Tibial nerve (tissue), 4 donors: ENCODE measurements at regions not wholly inside any gene's neighbourhood (a gene's known extent, or its start where the extent isn't known, plus 50 kb on each side); places are given as distances from the start of the nearest gene placed in this dataset. TPM values are rescaled to one million over a fixed set of nuclear protein-coding genes. Genes with fewer than 3 reads are reported as not detected.

Experiments
- DNase-seq, 2 donors: peaks; one replicate each; pipeline ENCODE4 v3.0.0-alpha.2; 2019; ENCODE audit warnings: low spot score in 2 of 2
- H3K27ac ChIP-seq, 4 donors: fragments of 200-600 bp; sonication (generic) in 3 of 4; one replicate each; pipeline ENCODE4 v1.5.1; 2017 to 2019; ENCODE audit warnings: mild to moderate bottlenecking in 1 of 4
- H3K27me3 ChIP-seq, 2 donors: fragments of 200-600 bp; sonication (generic) in 1 of 2; one replicate each; pipeline versions ENCODE4 v1.5.1 to v1.6.0; 2017 to 2019
- H3K36me3 ChIP-seq, 3 donors: fragments of 200-600 bp; sonication (generic); one replicate each; pipeline ENCODE4 v1.5.1; 2018 to 2019
- H3K4me1 ChIP-seq, 4 donors: fragments of 200-600 bp; sonication (generic) in 3 of 4; one replicate each; pipeline ENCODE4 v1.5.1; 2017 to 2019
- H3K4me3 ChIP-seq, 4 donors: fragments of 200-600 bp; sonication (generic) in 3 of 4; one replicate each; pipeline ENCODE4 v1.5.1; 2017 to 2019; ENCODE audit warnings: mild to moderate bottlenecking in 1 of 4, moderate library complexity in 1 of 4
- H3K9me3 ChIP-seq, 4 donors: fragments of 200-600 bp; sonication (generic) in 3 of 4; one replicate each; pipeline ENCODE4 v1.5.1; 2017 to 2019
- EP300 ChIP-seq, 2 donors: sonication (generic); formaldehyde crosslinking; IDR thresholded peaks; one replicate each; pipeline ENCODE4 v1.6.1; 2017; ENCODE audit warnings: antibody characterized with exemption in 2 of 2, mild to moderate bottlenecking in 1 of 2
- POLR2A ChIP-seq, 2 donors: fragments of 450-650 bp; IDR thresholded peaks; one replicate each; pipeline ENCODE4 v1.6.1; 2017; ENCODE audit warnings: antibody characterized with exemption in 2 of 2, mild to moderate bottlenecking in 2 of 2, moderate library complexity in 2 of 2
- WGBS, 2 donors: methylation state at CpG; one replicate each; pipeline ENCODE4 v1.1.5; 2018; 5-methylcytosine and 5-hydroxymethylcytosine counted together
- small RNA-seq: library from RNA; depleted of rRNA; stranded (forward); fragments of <200 nt; gene quantifications from one replicate; pipeline ENCODE3, GENCODE V24; 2016
- TF ChIP-seq, protein P1 (sequence below), 5 experiments: fragments of 200-600 bp in 3 of 5; fragments of 450-650 bp in 2 of 5; sonication (generic) in 3 of 5; IDR thresholded peaks; one replicate each; pipeline ENCODE4 v1.5.1; 2016 to 2019; ENCODE audit warnings: antibody characterized with exemption in 5 of 5, mild to moderate bottlenecking in 3 of 5, moderate library complexity in 2 of 5

DNA sequence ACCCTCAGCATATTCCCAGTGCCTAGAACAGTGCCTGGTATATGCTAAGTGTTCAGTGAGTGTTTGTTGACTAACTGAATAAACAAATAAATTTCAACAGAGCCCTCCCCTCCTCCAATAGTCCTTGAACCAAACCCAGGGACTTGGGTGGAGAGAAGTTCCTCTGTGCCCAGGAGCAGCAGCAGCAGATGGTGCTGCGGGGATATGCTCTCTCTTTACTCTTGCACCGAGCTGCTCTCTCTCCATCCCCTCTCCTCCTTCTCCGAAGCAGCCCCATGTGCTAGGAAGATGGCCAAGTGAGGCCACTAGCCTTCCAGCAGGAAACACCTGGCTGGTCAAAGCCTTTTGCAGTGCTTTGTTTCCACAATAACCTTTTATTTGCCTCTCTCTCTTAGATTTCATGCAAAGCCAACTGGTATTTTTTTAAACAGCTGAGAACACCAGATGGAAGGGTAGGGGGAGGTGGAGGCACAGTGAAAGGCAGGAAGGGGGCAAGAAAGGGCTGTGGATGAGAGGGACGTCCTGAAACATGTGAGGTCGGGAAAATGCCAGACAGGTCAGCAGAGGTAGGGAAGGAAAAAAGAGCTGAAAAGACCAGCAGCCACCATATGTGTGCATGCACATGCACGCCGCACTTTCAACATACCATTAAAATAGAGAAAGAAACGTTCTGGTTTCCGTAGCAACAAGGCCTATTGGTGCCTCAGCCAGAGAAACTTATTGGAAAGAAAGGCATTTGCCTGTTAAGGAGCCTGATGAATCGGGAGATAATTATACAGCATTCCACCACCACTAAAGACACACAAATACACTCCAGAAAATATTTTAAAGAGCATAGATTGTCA lies 78.9 kb downstream of the EMP1 start:
- Histone ChIP-seq H3K4me3 (no peak overlapping the region), H3K27me3 (peaks cover 0 to 3% of the 10 kb centered on the region in 2 donors), H3K36me3 (no peaks in the 10 kb centered on the region), H3K9me3 (no peaks in the 10 kb centered on the region), H3K4me1 (peaks cover 0 to 10% (median 0%) of the 10 kb centered on the region in 4 donors), H3K27ac (no peak overlapping the region)
- WGBS, 2 donors = 61 to 72% methylated on average over 10 of the region's 10 CpGs
- no peak for DNase-seq
- TF ChIP-seq, protein P1, sequence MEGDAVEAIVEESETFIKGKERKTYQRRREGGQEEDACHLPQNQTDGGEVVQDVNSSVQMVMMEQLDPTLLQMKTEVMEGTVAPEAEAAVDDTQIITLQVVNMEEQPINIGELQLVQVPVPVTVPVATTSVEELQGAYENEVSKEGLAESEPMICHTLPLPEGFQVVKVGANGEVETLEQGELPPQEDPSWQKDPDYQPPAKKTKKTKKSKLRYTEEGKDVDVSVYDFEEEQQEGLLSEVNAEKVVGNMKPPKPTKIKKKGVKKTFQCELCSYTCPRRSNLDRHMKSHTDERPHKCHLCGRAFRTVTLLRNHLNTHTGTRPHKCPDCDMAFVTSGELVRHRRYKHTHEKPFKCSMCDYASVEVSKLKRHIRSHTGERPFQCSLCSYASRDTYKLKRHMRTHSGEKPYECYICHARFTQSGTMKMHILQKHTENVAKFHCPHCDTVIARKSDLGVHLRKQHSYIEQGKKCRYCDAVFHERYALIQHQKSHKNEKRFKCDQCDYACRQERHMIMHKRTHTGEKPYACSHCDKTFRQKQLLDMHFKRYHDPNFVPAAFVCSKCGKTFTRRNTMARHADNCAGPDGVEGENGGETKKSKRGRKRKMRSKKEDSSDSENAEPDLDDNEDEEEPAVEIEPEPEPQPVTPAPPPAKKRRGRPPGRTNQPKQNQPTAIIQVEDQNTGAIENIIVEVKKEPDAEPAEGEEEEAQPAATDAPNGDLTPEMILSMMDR (IDR thresholded peaks at IDR 0.05) = no peak
- TF ChIP-seq POLR2A (IDR thresholded peaks at IDR 0.05) (no peak), EP300 (IDR thresholded peaks at IDR 0.05) (no peak)

DNA sequence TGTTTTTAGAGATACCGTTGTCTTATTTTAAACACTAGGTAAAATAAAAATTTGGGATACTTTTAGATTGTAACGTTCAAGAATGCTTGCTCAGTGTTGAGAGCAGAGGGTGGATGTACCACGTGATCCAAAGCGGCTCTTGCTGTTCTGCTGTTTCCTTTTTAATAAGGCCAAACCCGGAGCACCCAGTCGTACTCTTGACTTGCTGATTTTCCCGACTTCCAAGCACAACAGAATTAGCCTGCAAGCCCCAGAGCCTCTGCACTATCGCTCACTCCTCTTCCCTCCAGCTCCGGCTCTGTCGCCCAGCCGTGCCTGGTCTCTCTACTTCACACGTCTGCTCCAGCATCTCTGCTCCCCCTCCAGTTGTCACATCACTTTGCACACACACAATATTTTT lies 77.3 kb downstream of the EMP1 start:
- no peaks in the 10 kb centered on the region for H3K36me3 ChIP-seq
- no peak for DNase-seq
- no peaks in the 10 kb centered on the region for H3K9me3 ChIP-seq
- H3K4me3 ChIP-seq = no peak overlapping the region
- TF ChIP-seq, protein P1 (IDR thresholded peaks at IDR 0.05) = no peak
- TF ChIP-seq POLR2A (IDR thresholded peaks at IDR 0.05) (no peak), EP300 (IDR thresholded peaks at IDR 0.05) (no peak)
- 62 to 65% methylated on average over 12 of the region's 12 CpGs for WGBS, 2 donors
- peaks cover 0 to 10% (median 0%) of the 10 kb centered on the region in 4 donors for H3K4me1 ChIP-seq
- H3K27me3 ChIP-seq = peaks cover 0 to 3% of the 10 kb centered on the region in 2 donors
- H3K27ac ChIP-seq = no peak overlapping the region

DNA sequence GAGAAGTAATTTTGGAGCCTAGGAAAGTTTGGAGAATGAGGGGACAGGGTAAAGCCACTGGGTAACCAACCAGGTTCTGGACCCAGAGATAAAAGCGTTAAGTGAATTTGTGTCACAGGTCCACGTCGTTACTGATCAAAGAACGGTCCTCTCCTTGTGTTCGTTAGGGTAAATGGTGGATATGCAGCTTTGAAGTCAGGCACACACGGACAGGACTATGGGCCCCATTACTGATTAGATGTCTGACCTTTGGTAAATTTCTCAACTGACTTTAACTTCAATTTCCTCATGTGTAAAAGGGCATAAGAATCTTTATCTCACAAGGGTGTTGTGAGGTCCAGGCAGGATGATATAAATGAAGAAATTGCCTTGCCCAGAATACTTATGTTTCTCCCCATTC lies 76.6 kb downstream of the EMP1 start:
- Histone ChIP-seq H3K9me3 (no peaks in the 10 kb centered on the region), H3K27ac (no peak overlapping the region), H3K4me1 (peaks cover 0 to 4% (median 0%) of the 10 kb centered on the region in 4 donors), H3K27me3 (peaks cover 0 to 3% of the 10 kb centered on the region in 2 donors), H3K36me3 (no peaks in the 10 kb centered on the region), H3K4me3 (no peak overlapping the region)
- no peak for DNase-seq
- TF ChIP-seq EP300 (IDR thresholded peaks at IDR 0.05) (no peak), POLR2A (IDR thresholded peaks at IDR 0.05) (no peak)
- TF ChIP-seq, protein P1 (IDR thresholded peaks at IDR 0.05) = no peak
- 84 to 87% methylated on average over 6 of the region's 6 CpGs for WGBS, 2 donors

DNA sequence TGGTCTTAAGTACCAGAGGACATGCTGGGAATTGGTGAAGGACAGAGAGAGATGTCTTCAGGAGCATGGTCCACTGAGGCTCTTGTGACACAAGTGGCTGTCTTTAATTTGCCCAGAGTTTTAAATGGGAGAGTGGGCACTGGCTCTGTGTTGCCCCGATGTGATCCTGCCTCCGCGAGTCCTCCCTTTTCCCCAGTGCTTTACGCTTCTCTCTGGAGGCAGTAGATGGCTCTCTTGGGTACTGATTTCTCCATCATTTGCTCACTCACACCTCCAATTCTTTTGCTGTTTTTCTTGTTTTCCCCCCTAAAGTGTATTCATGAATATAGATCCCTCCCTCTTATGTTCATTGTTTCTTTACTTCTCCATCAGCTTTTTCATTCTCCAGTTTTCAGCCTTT lies 74.3 kb downstream of the EMP1 start:
- no peaks in the 10 kb centered on the region for H3K4me1 ChIP-seq
- peaks cover 0 to 3% of the 10 kb centered on the region in 2 donors for H3K27me3 ChIP-seq
- 91 to 93% methylated on average over 4 of the region's 4 CpGs for WGBS, 2 donors
- H3K4me3 ChIP-seq = no peak overlapping the region
- H3K36me3 ChIP-seq = no peaks in the 10 kb centered on the region
- H3K9me3 ChIP-seq = no peaks in the 10 kb centered on the region
- TF ChIP-seq, protein P1 (IDR thresholded peaks at IDR 0.05) = no peak
- no peak for TF ChIP-seq POLR2A (IDR thresholded peaks at IDR 0.05)
- no peak for TF ChIP-seq EP300 (IDR thresholded peaks at IDR 0.05)
- no peak overlapping the region for H3K27ac ChIP-seq
- DNase-seq = no peak

Small RNA genes in the stretch of these regions (small RNA-seq; reads per million reads assigned to genes)
- gene RNA5SP353 (not detected), gene RNU6-590P (not detected)
